DND-41 (cell line): ENCODE measurements at regions not wholly inside any gene's neighbourhood (a gene's known extent, or its start where the extent isn't known, plus 50 kb on each side); places are given as distances from the start of the nearest gene placed in this dataset.

Source experiments
- ATAC-seq: fragments of 200-7000 bp; cut with Tn5 transposase; 3 replicates; pipeline ENCODE4 v1.9.1; 2021; ENCODE audit warnings: low read depth; ENCODE audit not compliant: insufficient read depth
- DNase-seq: peaks from one replicate; pipeline ENCODE4 v3.0.0-alpha.2; 2020
- H2AFZ ChIP-seq: 2 replicates; pipeline ENCODE4 v1.6.0; 2012; ENCODE audit warnings: low read depth, low read length
- H3K27ac ChIP-seq: 2 replicates; pipeline ENCODE4 v1.5.1; 2012; ENCODE audit warnings: low read length, inconsistent platforms
- H3K27me3 ChIP-seq: fragments of 200-600 bp; sonication (generic); 2 replicates; pipeline ENCODE4 v1.6.0; 2012; ENCODE audit warnings: low read length, mild to moderate bottlenecking, inconsistent platforms; ENCODE audit not compliant: insufficient read depth, poor library complexity
- H3K36me3 ChIP-seq: 2 replicates; pipeline ENCODE4 v1.5.1; 2012; ENCODE audit warnings: low read length, inconsistent platforms; ENCODE audit not compliant: insufficient read depth
- H3K4me1 ChIP-seq: 2 replicates; pipeline ENCODE4 v1.5.1; 2012; ENCODE audit warnings: mild to moderate bottlenecking, low read length; ENCODE audit not compliant: insufficient read depth
- H3K4me2 ChIP-seq: 2 replicates; pipeline ENCODE4 v1.6.0; 2012; ENCODE audit warnings: mild to moderate bottlenecking, moderate library complexity, low read length, inconsistent platforms; ENCODE audit not compliant: insufficient read depth
- H3K4me3 ChIP-seq, 2 experiments: fragments of 200-600 bp in 1 of 2; shearing (Covaris generic) in 1 of 2; 2 replicates each; pipeline ENCODE4 v1.5.1; 2012 to 2016; ENCODE audit warnings: inconsistent platforms in 2 of 2, low read length in 2 of 2, mild to moderate bottlenecking in 2 of 2, low read depth in 1 of 2, moderate library complexity in 1 of 2
- H3K79me2 ChIP-seq: 2 replicates; pipeline ENCODE4 v1.6.0; 2012; ENCODE audit warnings: low read length, inconsistent platforms; ENCODE audit not compliant: insufficient read depth
- H3K9ac ChIP-seq: 2 replicates; pipeline ENCODE4 v1.6.0; 2012; ENCODE audit warnings: low read depth, mild to moderate bottlenecking, inconsistent platforms, low read length, moderate library complexity
- H3K9me3 ChIP-seq: 2 replicates; pipeline ENCODE4 v1.5.1; 2012; ENCODE audit warnings: low read length, moderate library complexity, mild to moderate bottlenecking, inconsistent platforms; ENCODE audit not compliant: insufficient read depth, severe bottlenecking
- H4K20me1 ChIP-seq: 2 replicates; pipeline ENCODE4 v1.6.0; 2012; ENCODE audit warnings: low read length; ENCODE audit not compliant: insufficient read depth
- CTCF ChIP-seq: IDR thresholded peaks from 2 replicates; pipeline ENCODE4 v1.5.1; 2012; ENCODE audit warnings: borderline replicate concordance, low read length, moderate library complexity, mild to moderate bottlenecking; ENCODE audit not compliant: poor library complexity, severe bottlenecking; ENCODE audit errors: extremely low read depth
- EZH2 ChIP-seq: IDR thresholded peaks from 3 replicates; pipeline ENCODE4 v1.6.1; 2012; ENCODE audit warnings: borderline replicate concordance, low read depth, mild to moderate bottlenecking, moderate library complexity, low read length, inconsistent platforms; ENCODE audit not compliant: severe bottlenecking

- Histone ChIP-seq H3K4me3 (no peak overlapping the region), H4K20me1 (no peaks in the 10 kb centered on the region), H3K9me3 (no peaks in the 10 kb centered on the region), H3K36me3 (no peaks in the 10 kb centered on the region), H3K4me2 (no peak overlapping the region), H2AFZ (no peak overlapping the region), H3K4me1 (no peaks in the 10 kb centered on the region), H3K27me3 (no peaks in the 10 kb centered on the region), H3K9ac (no peak overlapping the region), H3K27ac (no peak overlapping the region), H3K79me2 (no peaks in the 10 kb centered on the region)
- no peak for DNase-seq
- TF ChIP-seq CTCF (no peak), EZH2 (no peak)
- no peak for ATAC-seq
Measured at GRCh38 chr18:68342039-68342659, 372.8 kb downstream of the TMX3 start.

- DNase-seq (no peak), ATAC-seq (no peak)
- H4K20me1 ChIP-seq = no peaks in the 10 kb centered on the region
- no peaks in the 10 kb centered on the region for H3K36me3 ChIP-seq
- H3K27ac ChIP-seq = no peak overlapping the region
- H3K4me3 ChIP-seq = no peak overlapping the region
- H3K9me3 ChIP-seq = no peaks in the 10 kb centered on the region
- H2AFZ ChIP-seq = no peak overlapping the region
- no peaks in the 10 kb centered on the region for H3K79me2 ChIP-seq
- H3K4me2 ChIP-seq = no peak overlapping the region
- no peak overlapping the region for H3K9ac ChIP-seq
- no peaks in the 10 kb centered on the region for H3K4me1 ChIP-seq
- H3K27me3 ChIP-seq = no peaks in the 10 kb centered on the region
- no peak for TF ChIP-seq EZH2
- TF ChIP-seq CTCF = no peak
Measured at GRCh38 chr18:68340606-68341005, 374.3 kb downstream of the TMX3 start.

GRCh38 chr18:68330658-68331057 lies 384.2 kb downstream of the TMX3 start:
- Histone ChIP-seq H3K9me3 (no peaks in the 10 kb centered on the region), H3K27ac (no peak overlapping the region), H4K20me1 (no peaks in the 10 kb centered on the region), H3K27me3 (no peaks in the 10 kb centered on the region), H3K4me3 (no peak overlapping the region), H3K9ac (no peak overlapping the region), H2AFZ (no peak overlapping the region), H3K4me2 (no peak overlapping the region), H3K79me2 (no peaks in the 10 kb centered on the region), H3K4me1 (no peaks in the 10 kb centered on the region), H3K36me3 (no peaks in the 10 kb centered on the region)
- TF ChIP-seq CTCF (no peak), EZH2 (no peak)
- DNase-seq (no peak), ATAC-seq (no peak)

GRCh38 chr18:68323921-68324320 lies 391.0 kb downstream of the TMX3 start:
- TF ChIP-seq EZH2 (no peak), CTCF (no peak)
- H2AFZ ChIP-seq = no peak overlapping the region
- no peak overlapping the region for H3K27ac ChIP-seq
- DNase-seq = no peak
- H3K79me2 ChIP-seq = no peaks in the 10 kb centered on the region
- no peaks in the 10 kb centered on the region for H4K20me1 ChIP-seq
- no peaks in the 10 kb centered on the region for H3K4me1 ChIP-seq
- H3K9me3 ChIP-seq = no peaks in the 10 kb centered on the region
- no peak overlapping the region for H3K4me2 ChIP-seq
- H3K9ac ChIP-seq = no peak overlapping the region
- H3K36me3 ChIP-seq = no peaks in the 10 kb centered on the region
- H3K4me3 ChIP-seq = no peak overlapping the region
- no peak for ATAC-seq
- H3K27me3 ChIP-seq = no peaks in the 10 kb centered on the region
